Peyer's patch (tissue), 4 donors: ENCODE measurements at regions not wholly inside any gene's neighbourhood (a gene's known extent, or its start where the extent isn't known, plus 50 kb on each side); places are given as distances from the start of the nearest gene placed in this dataset.

ENCODE experiments used
- DNase-seq, 3 donors: peaks; one replicate each; pipeline ENCODE4 v3.0.0-alpha.2; 2017 to 2019
- H3K27ac ChIP-seq, 4 donors: fragments of 200-600 bp; sonication (generic); one replicate each; pipeline ENCODE4 v1.5.1; 2016 to 2019
- H3K27me3 ChIP-seq, 2 donors: fragments of 200-600 bp; sonication (generic); one replicate each; pipeline ENCODE4 v1.5.1; 2019
- H3K36me3 ChIP-seq, 3 donors: fragments of 200-600 bp; sonication (generic); one replicate each; pipeline ENCODE4 v1.5.1; 2016 to 2019
- H3K4me1 ChIP-seq, 4 donors: fragments of 200-600 bp; sonication (generic); one replicate each; pipeline ENCODE4 v1.5.1; 2016 to 2019
- H3K4me3 ChIP-seq, 4 donors: fragments of 200-600 bp; sonication (generic); 1 replicate in 3 of 4; 2 replicates in 1 of 4; pipeline ENCODE4 v1.5.1; 2016 to 2019; ENCODE audit warnings: mild to moderate bottlenecking in 1 of 4
- H3K9me3 ChIP-seq, 4 donors: fragments of 200-600 bp; sonication (generic); one replicate each; pipeline ENCODE4 v1.5.1; 2016 to 2019; ENCODE audit warnings: mild to moderate bottlenecking in 1 of 4
- CTCF ChIP-seq, 6 experiments: fragments of 450-650 bp in 4 of 6; fragments of 200-600 bp in 2 of 6; sonication (generic) in 1 of 6; IDR thresholded peaks; one replicate each; pipeline ENCODE4 v1.5.1; 2017 to 2019; ENCODE audit warnings: antibody characterized with exemption in 6 of 6, mild to moderate bottlenecking in 3 of 6, moderate library complexity in 1 of 6
- POLR2A ChIP-seq, 2 donors: fragments of 450-650 bp; IDR thresholded peaks; one replicate each; pipeline ENCODE4 v1.5.1; 2017; ENCODE audit warnings: antibody characterized with exemption in 2 of 2, mild to moderate bottlenecking in 2 of 2, moderate library complexity in 2 of 2

DNA sequence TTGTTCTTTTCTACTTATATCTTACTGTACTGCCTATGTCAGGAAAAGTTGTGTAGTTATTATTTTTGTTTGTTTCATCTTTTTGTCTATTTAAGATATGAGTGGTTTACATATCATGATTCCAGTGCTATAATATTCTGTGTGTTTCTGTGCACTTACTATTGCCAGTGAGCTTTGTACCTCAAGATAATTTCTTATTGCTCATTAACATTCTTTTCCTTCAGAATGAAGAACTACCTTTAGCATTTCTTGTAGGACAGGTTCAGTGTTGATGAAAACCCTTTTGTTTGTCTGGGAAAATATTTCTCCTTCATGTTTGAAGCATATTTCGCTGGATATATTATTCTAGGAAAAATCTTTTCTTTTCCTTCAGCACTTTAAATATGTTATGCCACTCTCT, 452.7 kb upstream of the FAT3 start:
- Histone ChIP-seq H3K9me3 (no peaks in the 10 kb centered on the region), H3K27me3 (no peaks in the 10 kb centered on the region), H3K4me1 (no peaks in the 10 kb centered on the region), H3K27ac (no peak overlapping the region), H3K4me3 (no peak overlapping the region), H3K36me3 (no peaks in the 10 kb centered on the region)
- DNase-seq: no peak
- no peak for TF ChIP-seq CTCF (IDR thresholded peaks at IDR 0.05)
- TF ChIP-seq POLR2A (IDR thresholded peaks at IDR 0.05): no peak

DNA sequence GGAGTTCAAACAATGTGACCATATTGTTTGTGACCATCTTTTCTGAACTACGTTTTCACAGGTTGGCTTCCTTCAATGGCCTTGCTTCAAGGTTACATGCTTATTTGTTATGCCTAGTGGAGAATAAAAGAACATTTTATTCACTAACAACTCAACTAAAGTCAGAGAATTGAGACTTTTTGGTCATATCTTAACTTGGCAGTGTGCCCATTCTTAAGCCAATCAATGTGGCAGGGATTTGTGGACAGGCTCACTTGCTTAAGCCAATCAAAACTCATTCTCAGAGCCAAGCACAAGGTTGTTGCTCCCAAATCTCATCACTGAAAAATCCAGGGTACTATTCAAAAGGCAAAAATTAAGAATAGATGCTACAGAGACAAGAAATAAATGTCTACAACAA, 455.8 kb upstream of the FAT3 start:
- no peak overlapping the region for H3K4me3 ChIP-seq
- H3K27me3 ChIP-seq: no peaks in the 10 kb centered on the region
- no peaks in the 10 kb centered on the region for H3K36me3 ChIP-seq
- H3K4me1 ChIP-seq: no peaks in the 10 kb centered on the region
- no peak for DNase-seq
- TF ChIP-seq POLR2A (IDR thresholded peaks at IDR 0.05): no peak
- no peak for TF ChIP-seq CTCF (IDR thresholded peaks at IDR 0.05)
- H3K9me3 ChIP-seq: no peaks in the 10 kb centered on the region
- H3K27ac ChIP-seq: no peak overlapping the region

GRCh38 chr11:91763331-91763730, 461.3 kb upstream of the FAT3 start:
- no peaks in the 10 kb centered on the region for H3K9me3 ChIP-seq
- H3K4me1 ChIP-seq: no peaks in the 10 kb centered on the region
- H3K27me3 ChIP-seq: no peaks in the 10 kb centered on the region
- no peaks in the 10 kb centered on the region for H3K36me3 ChIP-seq
- DNase-seq: no peak
- TF ChIP-seq CTCF (IDR thresholded peaks at IDR 0.05): no peak
- no peak for TF ChIP-seq POLR2A (IDR thresholded peaks at IDR 0.05)
- H3K27ac ChIP-seq: no peak overlapping the region
- H3K4me3 ChIP-seq: no peak overlapping the region

DNA sequence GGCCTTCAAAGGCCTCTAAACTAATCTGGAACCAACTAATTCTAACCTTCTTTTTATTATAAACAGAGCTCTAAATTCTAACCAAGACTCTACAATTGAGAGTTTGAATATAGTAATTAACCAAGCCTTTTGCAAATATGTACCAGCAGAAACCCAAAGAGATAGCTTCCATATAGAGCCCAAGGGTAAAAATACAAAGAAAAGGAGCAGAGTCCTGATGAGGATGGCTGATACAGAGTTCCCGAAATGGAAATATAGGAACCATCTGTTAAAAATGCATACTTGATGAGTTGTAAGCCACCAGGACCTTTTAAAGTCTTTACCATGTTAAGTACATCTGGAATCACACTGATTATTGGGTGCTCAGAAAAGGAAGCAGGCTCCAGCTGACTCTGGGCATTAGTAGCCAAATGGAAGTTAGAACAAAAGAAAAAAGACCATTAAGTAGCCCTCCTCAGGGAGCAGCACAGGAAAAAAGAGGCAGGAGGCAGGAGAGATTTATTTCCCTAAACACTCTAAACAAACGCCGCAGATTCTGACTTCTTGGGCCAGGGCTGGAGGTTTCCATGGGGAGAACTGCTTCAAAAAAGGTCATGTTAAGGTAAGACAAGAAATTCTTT, 463.1 kb upstream of the FAT3 start:
- no peaks in the 10 kb centered on the region for H3K36me3 ChIP-seq
- H3K9me3 ChIP-seq: no peaks in the 10 kb centered on the region
- DNase-seq: no peak
- H3K27me3 ChIP-seq: no peaks in the 10 kb centered on the region
- no peak overlapping the region for H3K4me3 ChIP-seq
- TF ChIP-seq CTCF (IDR thresholded peaks at IDR 0.05): no peak
- TF ChIP-seq POLR2A (IDR thresholded peaks at IDR 0.05): no peak
- no peak overlapping the region for H3K27ac ChIP-seq
- H3K4me1 ChIP-seq: no peaks in the 10 kb centered on the region

DNA sequence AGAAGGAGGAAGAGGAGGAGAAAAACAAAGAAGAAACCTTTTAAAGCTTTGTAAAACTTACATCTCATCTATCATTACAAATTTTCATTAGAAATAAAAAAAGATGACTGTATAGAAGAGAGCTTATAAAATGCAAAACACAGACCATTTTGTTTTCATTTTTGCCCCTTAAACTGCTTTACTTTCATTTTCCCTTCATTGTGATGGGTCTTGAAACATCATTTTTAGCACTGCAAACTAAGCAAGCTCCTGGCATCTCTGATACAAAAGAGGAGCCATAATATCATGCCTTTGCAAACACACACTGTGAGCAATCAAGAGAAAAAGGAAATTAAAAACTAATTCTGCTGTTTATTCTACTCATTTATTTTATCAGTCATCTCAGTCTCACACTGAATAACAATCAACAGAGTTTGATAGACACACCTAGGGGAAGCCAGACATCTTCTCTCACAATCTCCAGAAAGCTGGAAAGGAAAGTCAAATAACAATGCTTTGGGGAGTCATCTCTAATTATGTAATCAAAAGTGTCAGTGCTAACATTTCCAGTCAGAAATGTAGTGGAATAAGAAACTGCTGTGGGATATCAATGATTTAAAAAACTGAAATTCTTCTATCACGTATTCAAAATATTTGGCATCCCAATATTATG, 467.7 kb upstream of the FAT3 start:
- H3K4me3 ChIP-seq: no peak overlapping the region
- TF ChIP-seq POLR2A (IDR thresholded peaks at IDR 0.05) (no peak), CTCF (IDR thresholded peaks at IDR 0.05) (no peak)
- DNase-seq: no peak
- no peaks in the 10 kb centered on the region for H3K27me3 ChIP-seq
- no peak overlapping the region for H3K27ac ChIP-seq
- no peaks in the 10 kb centered on the region for H3K36me3 ChIP-seq
- no peaks in the 10 kb centered on the region for H3K9me3 ChIP-seq
- H3K4me1 ChIP-seq: no peaks in the 10 kb centered on the region
